ENCODE measurements at regions not wholly inside any gene's neighbourhood (a gene's known extent, or its start where the extent isn't known, plus 50 kb on each side); places are given as distances from the start of the nearest gene placed in this dataset.

- no peak for DNase-seq (ENCODE audit: low read depth)
- TF ChIP-seq, protein P1, sequence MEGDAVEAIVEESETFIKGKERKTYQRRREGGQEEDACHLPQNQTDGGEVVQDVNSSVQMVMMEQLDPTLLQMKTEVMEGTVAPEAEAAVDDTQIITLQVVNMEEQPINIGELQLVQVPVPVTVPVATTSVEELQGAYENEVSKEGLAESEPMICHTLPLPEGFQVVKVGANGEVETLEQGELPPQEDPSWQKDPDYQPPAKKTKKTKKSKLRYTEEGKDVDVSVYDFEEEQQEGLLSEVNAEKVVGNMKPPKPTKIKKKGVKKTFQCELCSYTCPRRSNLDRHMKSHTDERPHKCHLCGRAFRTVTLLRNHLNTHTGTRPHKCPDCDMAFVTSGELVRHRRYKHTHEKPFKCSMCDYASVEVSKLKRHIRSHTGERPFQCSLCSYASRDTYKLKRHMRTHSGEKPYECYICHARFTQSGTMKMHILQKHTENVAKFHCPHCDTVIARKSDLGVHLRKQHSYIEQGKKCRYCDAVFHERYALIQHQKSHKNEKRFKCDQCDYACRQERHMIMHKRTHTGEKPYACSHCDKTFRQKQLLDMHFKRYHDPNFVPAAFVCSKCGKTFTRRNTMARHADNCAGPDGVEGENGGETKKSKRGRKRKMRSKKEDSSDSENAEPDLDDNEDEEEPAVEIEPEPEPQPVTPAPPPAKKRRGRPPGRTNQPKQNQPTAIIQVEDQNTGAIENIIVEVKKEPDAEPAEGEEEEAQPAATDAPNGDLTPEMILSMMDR (IDR thresholded peaks at IDR 0.05; ENCODE audit: low read depth, low read length, missing control alignments), result no peak
These were observed 109.4 kb upstream of the GUCA2B start for GRCh38 chr1:42043811-42044210.

DNA sequence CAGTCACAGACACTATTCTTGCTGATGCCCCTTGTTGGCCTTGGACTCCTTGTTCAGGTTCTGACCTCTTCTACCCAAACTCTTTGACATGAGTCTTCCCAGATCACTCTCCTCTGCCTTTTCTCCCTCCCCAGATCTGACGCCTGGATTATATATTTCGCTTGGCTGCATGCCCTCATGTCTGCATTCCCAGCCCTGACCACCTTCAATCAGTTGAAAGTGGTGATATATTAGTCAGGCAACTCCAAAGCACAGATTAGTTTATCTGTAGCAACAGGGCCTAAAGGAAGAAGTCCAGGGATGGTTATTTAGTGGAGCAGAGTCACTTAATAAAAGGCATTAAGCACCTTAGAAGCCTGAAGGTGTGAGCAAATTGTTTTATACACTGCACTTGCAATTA, 110.0 kb upstream of the GUCA2B start:
- no peak overlapping the region for H3K4me3 ChIP-seq (ENCODE audit: low read depth, low read length)
- no peak for DNase-seq (ENCODE audit: low read depth)
- TF ChIP-seq, protein P1 (IDR thresholded peaks at IDR 0.05; ENCODE audit: low read depth, low read length, missing control alignments), result no peak

More at GRCh38 chr1:42043811-42044210, 109.4 kb upstream of the GUCA2B start:
- no peak overlapping the region for H3K4me3 ChIP-seq (ENCODE audit: low read depth, low read length)

- DNase-seq (ENCODE audit: low read depth), result no peak
- TF ChIP-seq, protein P1 (IDR thresholded peaks at IDR 0.05; ENCODE audit: low read depth, low read length, missing control alignments), result no peak
- H3K4me3 ChIP-seq (ENCODE audit: low read depth, low read length), result no peak overlapping the region
These were observed 112.2 kb upstream of the GUCA2B start for GRCh38 chr1:42041031-42041430.

GRCh38 chr1:42040159-42040558, 113.1 kb upstream of the GUCA2B start:
- H3K4me3 ChIP-seq (ENCODE audit: low read depth, low read length), result no peak overlapping the region
- TF ChIP-seq, protein P1 (IDR thresholded peaks at IDR 0.05; ENCODE audit: low read depth, low read length, missing control alignments), result no peak
- no peak for DNase-seq (ENCODE audit: low read depth)

GRCh38 chr1:42038261-42038660, 114.9 kb upstream of the GUCA2B start:
- DNase-seq (ENCODE audit: low read depth), result no peak
- TF ChIP-seq, protein P1 (IDR thresholded peaks at IDR 0.05; ENCODE audit: low read depth, low read length, missing control alignments), result no peak
- no peak overlapping the region for H3K4me3 ChIP-seq (ENCODE audit: low read depth, low read length)

DNA sequence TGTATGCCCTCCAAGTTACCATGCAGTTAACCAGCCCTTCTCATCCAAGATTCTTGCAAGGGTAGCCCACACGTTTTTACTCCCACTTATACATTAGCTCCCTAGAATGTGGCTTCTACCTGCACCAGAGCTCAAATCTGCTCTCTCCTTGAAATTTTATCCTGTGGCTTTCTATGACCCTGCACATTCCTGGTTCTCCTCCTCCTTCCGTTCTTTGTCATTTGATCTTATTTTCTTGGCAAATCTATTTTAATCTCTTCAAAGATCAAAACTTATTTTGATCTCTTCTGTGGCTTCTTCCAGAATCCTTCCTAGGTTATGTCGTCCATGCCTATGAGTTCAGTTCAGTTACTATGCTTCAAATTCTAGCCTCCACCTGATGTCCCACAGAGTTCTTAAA, 115.6 kb upstream of the GUCA2B start:
- DNase-seq (ENCODE audit: low read depth), result no peak

DNA sequence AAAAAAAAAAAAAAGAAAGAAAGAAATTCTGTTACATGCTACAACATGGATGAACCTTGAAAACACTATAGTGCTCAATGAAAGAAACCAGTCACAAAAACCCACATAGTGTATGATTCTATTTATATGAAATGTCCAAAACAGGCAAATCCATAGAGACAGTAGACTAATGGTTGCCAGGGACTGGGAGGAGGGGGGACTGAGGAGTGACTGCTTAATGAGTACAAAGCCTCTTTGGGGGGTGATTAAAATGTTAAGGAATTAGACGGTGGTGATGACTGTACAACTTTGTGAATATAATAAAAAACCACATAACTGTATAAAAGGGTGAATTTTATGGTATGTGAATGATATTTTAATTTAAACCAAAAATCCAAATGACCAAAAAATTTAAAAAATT, 116.0 kb upstream of the GUCA2B start:
- DNase-seq (ENCODE audit: low read depth), result no peak
- TF ChIP-seq, protein P1 (IDR thresholded peaks at IDR 0.05; ENCODE audit: low read depth, low read length, missing control alignments), result no peak
- H3K4me3 ChIP-seq (ENCODE audit: low read depth, low read length), result no peak overlapping the region

More for the DNA sequence above, 115.6 kb upstream of the GUCA2B start:
- TF ChIP-seq, protein P1 (IDR thresholded peaks at IDR 0.05; ENCODE audit: low read depth, low read length, missing control alignments), result no peak
- H3K4me3 ChIP-seq (ENCODE audit: low read depth, low read length), result no peak overlapping the region

All from GM12864 (cell line).